Keratinocyte (primary cell): ENCODE measurements at regions not wholly inside any gene's neighbourhood (a gene's known extent, or its start where the extent isn't known, plus 50 kb on each side); places are given as distances from the start of the nearest gene placed in this dataset.

Experiments used
- DNase-seq: peaks from one replicate; pipeline ENCODE4 v3.0.0-alpha.2; 2011; ENCODE audit warnings: low read depth, missing footprints, low spot score
- FAIRE-seq: peaks from 2 replicates; lab custom pipeline; 2011; peaks lifted over from hg19 to GRCh38; lab: Jason Lieb, UNC
- H2AFZ ChIP-seq: 2 replicates; pipeline ENCODE4 v1.6.0; 2012; ENCODE audit warnings: low read length, control low read depth, inconsistent platforms; ENCODE audit not compliant: control insufficient read depth
- H3K27ac ChIP-seq: 2 replicates; pipeline ENCODE4 v1.5.1; 2011; ENCODE audit warnings: low read length; ENCODE audit not compliant: control insufficient read depth, insufficient read depth
- H3K27me3 ChIP-seq: 3 replicates; pipeline ENCODE4 v1.6.0; 2011; ENCODE audit warnings: low read length; ENCODE audit not compliant: control insufficient read depth, insufficient read depth; ENCODE audit errors: extremely low read depth
- H3K36me3 ChIP-seq, 2 experiments: 2 replicates in 1 of 2; 3 replicates in 1 of 2; pipeline ENCODE4 v1.5.1; 2011; ENCODE audit warnings: low read length in 2 of 2, mild to moderate bottlenecking in 1 of 2; ENCODE audit not compliant: control insufficient read depth in 2 of 2, insufficient read depth in 2 of 2; ENCODE audit errors: extremely low read depth in 1 of 2
- H3K4me1 ChIP-seq: 3 replicates; pipeline ENCODE4 v1.5.1; 2011; ENCODE audit warnings: low read length; ENCODE audit not compliant: control insufficient read depth, insufficient read depth; ENCODE audit errors: extremely low read depth
- H3K4me2 ChIP-seq: 3 replicates; pipeline ENCODE4 v1.6.0; 2011; ENCODE audit warnings: low read depth, low read length; ENCODE audit not compliant: control insufficient read depth, insufficient read depth; ENCODE audit errors: extremely low read depth
- H3K4me3 ChIP-seq, 3 experiments: fragments of 200-600 bp in 1 of 3; sonication (generic) in 1 of 3; 2 replicates in 2 of 3; 3 replicates in 1 of 3; pipeline ENCODE4 v1.5.1; 2011 to 2016; ENCODE audit warnings: low read length in 3 of 3, mild to moderate bottlenecking in 3 of 3, control low read depth in 2 of 3, inconsistent platforms in 1 of 3, low read depth in 1 of 3, mixed read lengths in 1 of 3, mixed run types in 1 of 3, moderate library complexity in 1 of 3; ENCODE audit not compliant: control insufficient read depth in 2 of 3, insufficient read depth in 2 of 3; ENCODE audit errors: extremely low read depth in 1 of 3
- H3K79me2 ChIP-seq: 2 replicates; pipeline ENCODE4 v1.6.0; 2012; ENCODE audit warnings: low read length; ENCODE audit not compliant: control insufficient read depth, insufficient read depth
- H3K9ac ChIP-seq: 3 replicates; pipeline ENCODE4 v1.6.0; 2011; ENCODE audit warnings: low read length; ENCODE audit not compliant: control insufficient read depth, insufficient read depth; ENCODE audit errors: extremely low read depth
- H3K9me1 ChIP-seq: 3 replicates; pipeline ENCODE4 v1.6.0; 2011; ENCODE audit warnings: low read length; ENCODE audit not compliant: control insufficient read depth, insufficient read depth; ENCODE audit errors: extremely low read depth
- H3K9me3 ChIP-seq: 2 replicates; pipeline ENCODE4 v1.5.1; 2012; ENCODE audit warnings: low read depth, low read length; ENCODE audit not compliant: control insufficient read depth
- H4K20me1 ChIP-seq: 3 replicates; pipeline ENCODE4 v1.6.0; 2011; ENCODE audit warnings: low read length; ENCODE audit not compliant: control insufficient read depth, insufficient read depth; ENCODE audit errors: extremely low read depth
- CTCF ChIP-seq, 3 experiments: IDR thresholded peaks in 1 of 3; conservative IDR thresholded peaks in 1 of 3; optimal IDR thresholded peaks in 1 of 3; 2 replicates in 2 of 3; 3 replicates in 1 of 3; pipeline versions ENCODE3 to v1.5.1; 2011; ENCODE audit warnings: low read length in 3 of 3, mild to moderate bottlenecking in 3 of 3, moderate library complexity in 2 of 3, control low read depth in 1 of 3, inconsistent platforms in 1 of 3; ENCODE audit not compliant: insufficient read depth in 2 of 3; ENCODE audit errors: extremely low read depth in 1 of 3
- EZH2 ChIP-seq: IDR thresholded peaks from one replicate; pipeline ENCODE4 v1.6.1; 2012; ENCODE audit warnings: inconsistent platforms, mild to moderate bottlenecking, low read length, moderate library complexity
- dilution Hi-C: fragments of 300-500 bp; cut with MboI; formaldehyde crosslinking; loops from one replicate; pipeline ENCODE4 v1.7.0; 2020; ENCODE audit warnings: low sequenced_read_pairs; ENCODE audit not compliant: extremely low pct_ligation_motif_present

DNA sequence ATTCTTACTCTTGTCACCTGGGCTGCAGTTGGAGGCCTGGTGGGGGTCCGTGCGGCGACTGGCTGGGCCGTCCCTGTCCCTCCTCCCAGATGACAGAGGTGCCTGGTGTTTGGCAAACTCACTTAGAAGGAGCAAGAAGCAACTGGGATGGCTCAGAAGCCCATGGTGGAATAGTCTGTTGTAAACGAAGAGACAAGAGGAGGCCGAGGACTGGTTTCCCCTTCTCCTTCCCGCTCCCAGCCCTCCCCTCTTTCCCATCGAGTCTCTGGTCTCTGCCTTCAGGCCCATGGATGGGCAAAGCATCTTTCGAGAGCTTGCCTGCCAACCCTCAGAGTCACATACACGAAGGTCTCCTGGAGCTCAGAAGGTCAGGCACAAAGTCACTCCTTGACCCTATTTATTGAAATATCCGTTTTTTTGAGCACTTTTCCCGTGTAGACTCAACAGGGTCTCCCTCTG is 364.4 kb downstream of the SEC14L1 start:
- FAIRE-seq (no peak), DNase-seq (no peak)
- TF ChIP-seq CTCF (optimal IDR thresholded peaks at IDR 0.05 in 1 of 3, IDR thresholded peaks at IDR 0.05 in 1 of 3, conservative IDR thresholded peaks at IDR 0.05 in 1 of 3; ENCODE audit: extremely low read depth in 1 of 3, insufficient read depth in 2 of 3, low read length in 3 of 3) (no peak), EZH2 (no peak)
- no peak overlapping the region for H3K4me2 ChIP-seq
- H3K9me1 ChIP-seq: no peaks in the 10 kb centered on the region
- H4K20me1 ChIP-seq: no peaks in the 10 kb centered on the region
- no peak overlapping the region for H2AFZ ChIP-seq
- H3K4me3 ChIP-seq: no peak overlapping the region
- no peaks in the 10 kb centered on the region for H3K27me3 ChIP-seq
- no peaks in the 10 kb centered on the region for H3K9me3 ChIP-seq
- peaks cover 15 to 16% of the 10 kb centered on the region in 2 experiments for H3K36me3 ChIP-seq
- H3K79me2 ChIP-seq: no peaks in the 10 kb centered on the region
- H3K27ac ChIP-seq: no peak overlapping the region
- dilution Hi-C loops: no loop called here
- H3K9ac ChIP-seq: no peak overlapping the region
- H3K4me1 ChIP-seq: peaks cover 7% of the 10 kb centered on the region

DNA sequence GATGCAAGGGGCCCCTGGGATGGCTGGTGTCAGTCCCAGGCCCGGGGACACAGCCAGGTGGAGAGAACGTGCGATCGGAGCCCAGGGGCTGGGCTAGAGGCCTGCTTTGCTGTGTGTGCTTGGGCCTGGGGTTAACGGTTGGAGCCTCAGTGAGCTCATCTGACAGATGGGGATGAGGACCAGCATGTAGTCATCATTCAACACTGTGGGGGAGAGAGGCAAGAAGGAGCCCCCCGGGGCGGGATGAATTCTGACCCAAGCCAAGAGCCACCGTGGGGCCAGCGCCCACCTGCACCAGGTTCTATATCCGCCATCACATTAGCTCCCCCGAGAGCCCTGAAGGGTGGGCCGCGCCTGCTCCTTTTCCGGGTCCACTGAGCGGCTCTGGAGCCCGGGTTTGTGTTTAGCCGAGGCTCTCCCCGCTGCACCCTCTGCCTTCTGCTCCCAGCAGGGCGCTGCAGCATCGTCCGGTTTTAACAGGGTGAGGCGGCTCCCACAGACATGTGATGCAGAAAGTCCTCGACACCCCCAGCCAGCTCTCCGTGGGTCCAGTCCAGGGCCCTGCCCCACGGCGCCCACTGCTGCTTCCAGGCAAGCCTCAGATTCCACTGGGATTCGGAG is 365.7 kb downstream of the SEC14L1 start:
- Histone ChIP-seq H3K9me1 (no peaks in the 10 kb centered on the region), H3K27me3 (no peaks in the 10 kb centered on the region), H3K4me1 (peaks cover 7% of the 10 kb centered on the region), H3K9me3 (no peaks in the 10 kb centered on the region), H3K27ac (no peak overlapping the region), H4K20me1 (no peaks in the 10 kb centered on the region), H3K9ac (no peak overlapping the region), H2AFZ (no peak overlapping the region), H3K4me2 (no peak overlapping the region), H3K4me3 (no peak overlapping the region), H3K79me2 (no peaks in the 10 kb centered on the region), H3K36me3 (peaks cover 10 to 14% of the 10 kb centered on the region in 2 experiments)
- no peak for FAIRE-seq
- TF ChIP-seq CTCF (optimal IDR thresholded peaks at IDR 0.05 in 1 of 3, IDR thresholded peaks at IDR 0.05 in 1 of 3, conservative IDR thresholded peaks at IDR 0.05 in 1 of 3; ENCODE audit: extremely low read depth in 1 of 3, insufficient read depth in 2 of 3, low read length in 3 of 3) (no peak), EZH2 (no peak)
- no peak for DNase-seq
- dilution Hi-C loops: no loop called here
